HG02588 (cell line): ENCODE measurements at regions not wholly inside any gene's neighbourhood (a gene's known extent, or its start where the extent isn't known, plus 50 kb on each side); places are given as distances from the start of the nearest gene placed in this dataset.
"Not testable (repeated sequence)": the region's sequence is repeated elsewhere in the genome, so short reads cannot be mapped to it uniquely, and the experiment has no call there.

ENCODE experiments used
- ATAC-seq: cut with Tn5 transposase; IDR thresholded peaks from one replicate; pipeline ENCODE4 v1.9.1; 2021; ENCODE audit warnings: mild to moderate bottlenecking, moderate library complexity; ENCODE audit not compliant: unreplicated experiment

GRCh38 chr4:79747252-79747651, 325.8 kb downstream of the ANTXR2 start:
- ATAC-seq = no peak

GRCh38 chr4:79743014-79743413, 330.0 kb downstream of the ANTXR2 start:
- ATAC-seq = no peak

- no peak for ATAC-seq
Measured at GRCh38 chr4:79739912-79740311, 331.9 kb upstream of the GK2 start.

- ATAC-seq = no peak
Measured at GRCh38 chr4:79723507-79723906, 315.5 kb upstream of the GK2 start.

DNA sequence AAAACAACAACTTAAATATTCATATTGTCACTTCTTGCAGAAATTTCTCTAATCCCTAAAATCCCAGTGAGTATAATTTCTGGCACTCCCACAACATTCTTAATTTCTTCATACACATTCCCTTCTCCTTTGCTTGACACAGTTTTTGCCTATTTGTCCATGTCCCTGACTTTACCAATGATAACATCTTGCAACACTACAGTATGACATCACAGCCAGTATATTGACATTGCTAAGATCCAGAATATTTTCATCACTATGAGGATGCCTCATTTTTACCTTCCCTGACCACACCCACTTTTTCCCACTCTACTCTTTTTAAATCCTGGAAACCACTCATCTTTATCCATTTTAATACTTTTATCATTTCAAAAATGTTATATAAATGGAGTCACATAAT, 292.3 kb upstream of the GK2 start:
- no peak for ATAC-seq

- ATAC-seq = no peak
Measured at GRCh38 chr4:79697444-79697843, 289.4 kb upstream of the GK2 start.

DNA sequence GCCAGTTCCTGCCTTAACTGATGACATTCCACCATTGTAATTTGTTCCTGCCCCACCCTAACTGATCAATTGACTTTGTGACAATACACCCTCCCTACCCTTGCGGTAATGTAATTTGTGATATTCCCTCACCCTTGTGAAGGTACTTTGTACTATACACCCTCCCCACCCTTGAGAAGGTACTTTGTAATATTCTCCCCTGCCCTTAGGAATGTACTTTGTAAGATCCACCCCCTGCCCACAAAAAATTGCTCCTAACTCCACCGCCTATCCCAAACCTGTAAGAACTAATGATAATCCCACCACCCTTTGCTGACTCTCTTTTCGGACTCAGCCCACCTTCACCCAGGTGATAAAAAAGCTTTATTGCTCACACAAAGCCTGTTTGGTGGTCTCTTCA, 288.5 kb upstream of the GK2 start:
- not testable (repeated sequence) for ATAC-seq

GRCh38 chr4:79695848-79696247, 287.8 kb upstream of the GK2 start:
- no peak for ATAC-seq

DNA sequence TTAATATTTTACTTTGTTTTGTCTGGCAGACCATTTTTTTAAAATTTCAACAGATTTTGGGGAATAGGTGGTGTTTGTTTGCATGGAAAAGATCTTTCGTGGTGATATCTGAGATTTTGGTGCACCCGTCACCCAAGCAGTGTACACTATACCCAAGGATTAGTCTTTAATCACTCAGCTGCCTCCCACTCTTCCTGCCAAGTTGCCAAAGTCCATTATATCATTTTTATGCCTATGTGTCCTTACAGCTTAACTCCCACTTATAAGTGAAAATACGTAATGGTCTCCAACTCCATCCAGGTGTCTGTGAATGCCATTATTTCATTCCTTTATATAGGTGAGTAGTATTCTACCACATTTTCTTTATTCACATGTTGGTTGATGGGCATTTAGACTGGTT, 281.7 kb upstream of the GK2 start:
- no peak for ATAC-seq

DNA sequence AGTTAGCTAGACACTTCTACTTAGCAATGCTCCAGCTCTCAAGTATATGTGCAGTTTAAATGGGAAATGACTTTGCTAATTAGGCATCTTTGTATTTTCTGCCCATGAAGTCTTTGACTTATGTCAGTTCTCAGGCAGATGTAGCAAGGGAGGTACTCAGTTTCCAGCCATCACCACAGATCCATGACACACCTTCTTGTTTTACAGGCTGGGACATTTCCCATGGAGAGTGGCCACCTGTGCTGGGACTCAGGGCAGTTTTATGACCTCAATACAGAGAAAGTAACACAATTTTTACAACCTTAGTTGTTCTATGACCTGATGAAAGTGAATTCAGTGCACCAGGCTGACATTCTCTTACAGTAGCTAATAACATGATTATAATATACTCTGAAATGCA, 280.7 kb upstream of the GK2 start:
- no peak for ATAC-seq

- ATAC-seq = no peak
Measured at GRCh38 chr4:79687006-79687405, 279.0 kb upstream of the GK2 start.

DNA sequence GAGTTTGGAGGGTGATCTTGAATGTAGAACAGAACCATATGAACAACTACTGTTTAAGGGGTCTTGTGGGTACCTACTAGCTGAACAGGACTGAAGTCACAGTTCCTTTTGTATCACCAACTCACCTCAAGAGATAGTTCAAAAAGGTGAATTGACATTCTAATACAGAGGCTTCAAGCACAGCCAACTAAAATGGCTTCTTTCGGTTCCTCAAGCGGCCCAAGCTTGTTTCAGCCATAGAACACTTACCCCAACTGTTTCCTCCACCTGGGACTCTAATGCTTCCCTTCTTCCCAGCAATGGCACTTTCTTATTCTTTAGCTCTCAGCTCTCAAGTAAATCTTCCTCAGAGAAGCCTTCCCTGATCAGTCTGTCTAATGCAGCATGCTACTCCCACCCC, 277.5 kb upstream of the GK2 start:
- no peak for ATAC-seq

- no peak for ATAC-seq
Measured at GRCh38 chr4:79684516-79684915, 276.5 kb upstream of the GK2 start.

DNA sequence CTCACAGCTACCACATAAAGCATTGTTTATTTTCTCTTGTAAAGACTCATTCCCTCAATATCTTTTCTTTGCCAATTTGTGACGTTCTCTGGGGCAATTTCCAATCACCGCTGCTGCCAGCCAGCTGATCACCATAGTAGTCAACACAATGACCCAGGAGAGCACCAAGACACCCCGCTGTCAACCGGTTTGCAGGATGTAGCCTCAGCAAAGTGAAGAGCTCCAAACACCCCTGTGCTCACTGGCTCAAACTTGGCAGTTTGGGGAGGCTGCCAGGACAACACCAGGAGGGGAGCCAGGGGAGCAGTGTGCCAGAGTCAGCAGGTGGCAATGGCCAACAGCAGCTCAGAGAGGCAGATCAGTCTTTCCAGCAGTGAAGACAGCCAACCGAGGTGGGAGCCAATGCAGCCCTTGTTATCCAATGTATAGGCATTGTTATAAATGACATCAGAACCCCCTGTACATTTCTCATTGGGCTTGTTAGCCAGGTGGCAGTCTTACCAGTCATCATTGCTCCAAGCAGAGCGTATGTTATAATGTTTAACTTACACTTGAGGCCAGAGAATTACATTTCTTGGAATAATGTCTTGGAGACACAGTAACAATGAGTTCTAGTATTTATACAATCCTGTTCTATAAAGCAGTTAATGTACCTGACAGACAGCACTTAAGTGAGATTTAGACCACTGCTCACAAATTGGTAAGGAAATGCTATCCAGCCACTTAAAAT, 274.9 kb upstream of the GK2 start:
- no peak for ATAC-seq

- no peak for ATAC-seq
Measured at GRCh38 chr4:79682161-79682560, 274.1 kb upstream of the GK2 start.

DNA sequence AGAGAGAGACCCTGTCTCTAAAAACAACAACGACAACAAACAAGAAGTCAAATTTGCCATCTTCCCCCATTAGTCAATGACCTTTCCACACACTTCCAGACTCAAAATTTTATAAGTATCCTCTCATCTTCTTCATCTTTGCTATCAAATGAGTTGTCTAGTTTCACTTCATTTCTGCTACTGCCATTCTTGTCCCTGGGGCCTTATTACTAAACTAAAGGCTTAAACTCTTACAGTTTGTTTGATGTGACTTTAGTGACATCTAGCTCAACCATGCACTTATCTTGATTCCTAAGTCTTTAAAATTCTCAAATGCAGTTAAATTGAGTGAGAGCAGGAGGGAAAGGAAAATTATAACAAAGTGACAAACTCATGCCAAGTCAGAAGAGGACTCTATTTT, 271.8 kb upstream of the GK2 start:
- ATAC-seq = no peak

DNA sequence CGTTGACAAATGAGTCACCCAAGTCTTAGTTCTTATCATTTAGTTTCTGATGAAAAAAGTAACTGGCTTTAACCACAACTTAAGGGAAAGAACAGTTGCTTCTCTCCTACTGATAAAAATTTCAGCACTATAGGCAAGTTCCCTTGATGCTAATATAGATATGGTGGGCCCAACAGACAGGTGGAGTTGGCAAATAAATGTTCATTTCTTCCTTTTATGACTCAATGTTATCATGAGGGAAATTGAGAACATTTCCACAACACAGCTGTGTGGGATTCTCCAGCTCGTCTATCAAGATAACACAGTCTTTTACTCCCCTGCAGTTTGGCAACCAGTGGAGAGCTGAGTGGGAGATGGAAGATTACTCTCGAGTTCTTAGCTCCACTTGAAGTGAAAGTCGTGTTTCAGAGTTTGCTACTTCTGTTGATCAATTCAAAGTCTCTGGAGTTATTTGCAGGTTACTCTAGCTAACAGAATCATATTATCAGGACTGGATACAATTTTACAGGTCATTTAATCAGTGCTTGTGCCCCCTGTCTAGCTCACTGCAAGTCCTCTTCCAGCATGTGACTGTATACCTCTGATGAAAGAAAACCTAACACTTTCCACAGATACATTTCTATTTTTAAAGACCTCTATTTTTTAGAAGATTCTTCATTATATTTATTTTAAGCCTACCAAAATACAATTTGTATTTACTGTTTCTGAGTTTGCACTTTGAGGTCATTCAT, 270.6 kb upstream of the GK2 start:
- ATAC-seq = no peak

- no peak for ATAC-seq
Measured at GRCh38 chr4:79676705-79677104, 268.7 kb upstream of the GK2 start.

DNA sequence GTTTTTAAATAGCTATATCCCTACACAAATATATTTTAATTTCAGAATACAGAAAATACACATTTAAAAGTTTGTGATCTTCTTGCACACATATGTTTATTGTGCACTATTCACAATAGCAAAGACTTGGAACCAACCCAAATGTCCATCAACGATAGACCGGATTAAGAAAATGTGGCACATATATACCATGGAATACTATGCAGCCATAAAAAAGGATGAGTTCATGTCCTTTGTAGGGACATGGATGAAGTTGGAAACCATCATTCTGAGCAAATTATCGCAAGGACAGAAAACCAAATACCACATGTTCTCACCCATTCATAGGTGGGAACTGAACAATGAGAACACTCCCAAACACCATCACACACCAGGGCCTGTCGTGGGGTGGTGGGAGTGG, 266.9 kb upstream of the GK2 start:
- not testable (repeated sequence) for ATAC-seq

DNA sequence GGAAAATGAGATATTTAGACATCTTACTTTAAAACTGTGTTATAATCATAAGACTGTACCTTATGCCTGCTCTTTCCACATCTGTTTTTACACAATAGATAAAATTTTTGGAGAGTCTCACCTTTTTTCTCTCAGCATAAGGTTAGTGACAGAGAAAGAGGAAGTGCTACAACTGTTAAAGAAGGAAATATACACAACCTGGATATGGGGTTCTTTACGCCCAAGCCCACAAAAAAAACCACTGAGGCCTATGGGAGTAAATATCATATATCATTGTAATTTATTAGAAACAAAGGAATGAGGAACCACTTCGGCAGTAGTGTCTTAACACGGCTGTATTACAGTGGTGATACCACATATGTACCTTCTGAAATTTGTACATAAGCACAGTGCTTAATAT, 265.9 kb upstream of the GK2 start:
- ATAC-seq = no peak

GRCh38 chr4:79673377-79673776, 265.3 kb upstream of the GK2 start:
- ATAC-seq = no peak

- ATAC-seq = no peak
Measured at GRCh38 chr4:79666875-79667274, 258.8 kb upstream of the GK2 start.

DNA sequence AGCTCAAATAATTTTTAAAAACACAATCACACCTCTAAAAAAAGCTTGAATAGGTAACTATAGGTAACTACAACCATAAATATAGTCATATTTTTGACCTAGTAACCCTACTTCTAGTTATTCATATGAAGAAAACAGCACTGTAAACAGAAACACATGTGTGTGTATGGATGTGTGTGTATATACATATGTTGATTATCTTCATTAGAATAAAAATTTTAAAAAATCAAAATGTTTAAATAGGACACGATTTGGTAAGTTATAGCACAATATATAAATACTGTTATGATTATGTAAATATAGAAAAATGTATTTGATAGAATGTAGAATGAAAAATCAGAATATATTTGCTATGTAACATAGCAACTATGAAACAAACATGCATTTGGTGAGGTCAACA, 258.1 kb upstream of the GK2 start:
- no peak for ATAC-seq
